CD14-positive monocyte (primary cell): ENCODE measurements at regions not wholly inside any gene's neighbourhood (a gene's known extent, or its start where the extent isn't known, plus 50 kb on each side); places are given as distances from the start of the nearest gene placed in this dataset.

Experiments used
- DNase-seq, 3 donors: peaks; one replicate each; pipeline ENCODE4 v3.0.0-alpha.2; 2011 to 2022
- H2AFZ ChIP-seq: 2 replicates; pipeline ENCODE4 v1.6.0; 2012; ENCODE audit warnings: mild to moderate bottlenecking, low read depth, low read length, inconsistent platforms; ENCODE audit not compliant: insufficient read depth, poor library complexity, severe bottlenecking
- H3K27ac ChIP-seq, 2 donors: 1 replicate in 1 of 2; 2 replicates in 1 of 2; pipeline ENCODE4 v1.5.1; 2012 to 2013; ENCODE audit warnings: low read length in 2 of 2, control low read depth in 1 of 2, inconsistent platforms in 1 of 2, low read depth in 1 of 2, mild to moderate bottlenecking in 1 of 2
- H3K27me3 ChIP-seq, 2 donors: one replicate each; pipeline versions ENCODE4 v1.6.0 to v1.6.1; 2011 to 2013; ENCODE audit warnings: low read length in 2 of 2; ENCODE audit not compliant: control insufficient read depth in 2 of 2, insufficient read depth in 2 of 2
- H3K36me3 ChIP-seq, 2 donors: replicated peaks in 1 of 2; 1 replicate in 1 of 2; 2 replicates in 1 of 2; pipeline versions ENCODE4 v1.5.1 to v1.6.1; 2012 to 2013; ENCODE audit warnings: low read length in 2 of 2, control low read depth in 1 of 2, inconsistent platforms in 1 of 2, mild to moderate bottlenecking in 1 of 2; ENCODE audit not compliant: insufficient read depth in 2 of 2, control insufficient read depth in 1 of 2
- H3K4me1 ChIP-seq, 2 donors: 1 replicate in 1 of 2; 2 replicates in 1 of 2; pipeline versions ENCODE4 v1.5.1 to v1.6.1; 2012 to 2013; ENCODE audit warnings: low read length in 2 of 2, control low read depth in 1 of 2, inconsistent platforms in 1 of 2, mild to moderate bottlenecking in 1 of 2, moderate library complexity in 1 of 2; ENCODE audit not compliant: insufficient read depth in 2 of 2, control insufficient read depth in 1 of 2
- H3K4me2 ChIP-seq: replicated peaks from 2 replicates; pipeline ENCODE3; 2012; ENCODE audit warnings: low read length, moderate library complexity, mild to moderate bottlenecking; ENCODE audit not compliant: poor library complexity, severe bottlenecking; ENCODE audit errors: extremely low read depth
- H3K4me3 ChIP-seq, 3 experiments: fragments of 200-600 bp in 1 of 3; sonication (generic) in 1 of 3; replicated peaks in 1 of 3; 1 replicate in 2 of 3; 2 replicates in 1 of 3; pipeline ENCODE4 v1.5.1; 2011 to 2013; ENCODE audit warnings: low read length in 3 of 3, mild to moderate bottlenecking in 3 of 3, control low read depth in 2 of 3, low read depth in 2 of 3, inconsistent platforms in 1 of 3, moderate library complexity in 1 of 3
- H3K79me2 ChIP-seq: 2 replicates; pipeline ENCODE4 v1.6.0; 2012; ENCODE audit warnings: mild to moderate bottlenecking, control low read depth, inconsistent platforms, low read length, moderate library complexity; ENCODE audit not compliant: insufficient read depth
- H3K9ac ChIP-seq: 2 replicates; pipeline ENCODE4 v1.6.0; 2017; ENCODE audit warnings: low read length, mild to moderate bottlenecking; ENCODE audit not compliant: insufficient read depth, poor library complexity, severe bottlenecking
- H3K9me3 ChIP-seq, 2 donors: replicated peaks in 1 of 2; 1 replicate in 1 of 2; 2 replicates in 1 of 2; pipeline versions ENCODE4 v1.5.1 to v1.6.1; 2012 to 2013; ENCODE audit warnings: low read length in 2 of 2, control low read depth in 1 of 2; ENCODE audit not compliant: control insufficient read depth in 1 of 2, insufficient read depth in 1 of 2
- H4K20me1 ChIP-seq: 2 replicates; pipeline ENCODE4 v1.6.0; 2012; ENCODE audit warnings: mild to moderate bottlenecking, low read length, control low read depth, moderate library complexity; ENCODE audit not compliant: insufficient read depth
- H3K27ac Mint-ChIP-seq, 7 donors: one replicate each; pipeline ENCODE4 v1.8.0; 2020; ENCODE audit warnings: mild to moderate bottlenecking in 7 of 7, mixed read lengths in 7 of 7, moderate library complexity in 6 of 7, inconsistent platforms in 2 of 7
- H3K27me3 Mint-ChIP-seq, 3 donors: one replicate each; pipeline ENCODE4 v1.8.0; 2021 to 2022; ENCODE audit warnings: low read depth in 3 of 3, mild to moderate bottlenecking in 3 of 3, mixed read lengths in 3 of 3, moderate library complexity in 3 of 3, inconsistent platforms in 1 of 3
- H3K36me3 Mint-ChIP-seq, 2 donors: one replicate each; pipeline ENCODE4 v1.8.0; 2020; ENCODE audit warnings: mixed read lengths in 2 of 2, inconsistent platforms in 1 of 2, mild to moderate bottlenecking in 1 of 2
- H3K4me1 Mint-ChIP-seq: one replicate; pipeline ENCODE4 v1.8.0; 2020; ENCODE audit warnings: mild to moderate bottlenecking, mixed read lengths
- H3K4me3 Mint-ChIP-seq, 2 donors: one replicate each; pipeline ENCODE4 v1.8.0; 2020; ENCODE audit warnings: mild to moderate bottlenecking in 2 of 2, mixed read lengths in 2 of 2, moderate library complexity in 1 of 2
- H3K9me3 Mint-ChIP-seq, 7 donors: one replicate each; pipeline ENCODE4 v1.8.0; 2020 to 2022; ENCODE audit warnings: mixed read lengths in 7 of 7, mild to moderate bottlenecking in 6 of 7, moderate library complexity in 6 of 7, inconsistent platforms in 2 of 7
- CTCF ChIP-seq: fragments of 200-600 bp; IDR thresholded peaks from one replicate; pipeline ENCODE4 v1.8.0; 2022; ENCODE audit warnings: antibody characterized with exemption, mild to moderate bottlenecking
- WGBS: methylation state at CpG from one replicate; pipeline ENCODE4 v1.1.5; 2013; ENCODE audit warnings: missing lambda C conversion rate; ENCODE audit not compliant: insufficient coverage; 5-methylcytosine and 5-hydroxymethylcytosine counted together
- intact Hi-C, 2 donors: fragments of 100-400 bp; cut with micrococcal nuclease; formaldehyde crosslinking; loops; one replicate each; pipeline versions ENCODE4 v1.15.0 to v1.15.1; 2023

GRCh38 chr3:194030372-194030771 is 105.6 kb upstream of the HES1 start:
- no peak overlapping the region for H3K4me3 ChIP-seq
- H3K4me1 ChIP-seq: no peaks in the 10 kb centered on the region
- no peak for DNase-seq
- H3K9ac ChIP-seq: no peak overlapping the region
- no peak overlapping the region for H3K27ac ChIP-seq
- intact Hi-C loops: no loop called here
- H3K4me2 ChIP-seq: no peak overlapping the region
- no peaks in the 10 kb centered on the region for H3K79me2 ChIP-seq
- H3K4me3 Mint-ChIP-seq: no peak overlapping the region
- WGBS: 89% methylated on average over 1 of the region's 4 CpGs
- H3K36me3 ChIP-seq: no peaks in the 10 kb centered on the region
- no peaks in the 10 kb centered on the region for H3K27me3 ChIP-seq
- H3K36me3 Mint-ChIP-seq: no peaks in the 10 kb centered on the region
- peaks cover 5 to 20% (median 17%) of the 10 kb centered on the region in 3 donors for H3K27me3 Mint-ChIP-seq
- H3K27ac Mint-ChIP-seq: peak overlapping the region in 1 of 7 donors; percentile 42
- no peak for TF ChIP-seq CTCF
- no peaks in the 10 kb centered on the region for H3K9me3 ChIP-seq
- H3K4me1 Mint-ChIP-seq: peaks cover 9% of the 10 kb centered on the region
- H2AFZ ChIP-seq: no peak overlapping the region
- H3K9me3 Mint-ChIP-seq: peaks cover 0 to 3% (median 0%) of the 10 kb centered on the region in 7 donors
- H4K20me1 ChIP-seq: no peaks in the 10 kb centered on the region

GRCh38 chr3:194031349-194031748 is 104.6 kb upstream of the HES1 start:
- no peak overlapping the region for H3K4me3 ChIP-seq
- no peak overlapping the region for H3K4me3 Mint-ChIP-seq
- H3K79me2 ChIP-seq: no peaks in the 10 kb centered on the region
- H3K9me3 ChIP-seq: no peaks in the 10 kb centered on the region
- no peak overlapping the region for H3K4me2 ChIP-seq
- H3K9ac ChIP-seq: no peak overlapping the region
- H3K4me1 Mint-ChIP-seq: peaks cover 9% of the 10 kb centered on the region
- H3K4me1 ChIP-seq: no peaks in the 10 kb centered on the region
- H3K9me3 Mint-ChIP-seq: peaks cover 0 to 3% (median 0%) of the 10 kb centered on the region in 7 donors
- no peaks in the 10 kb centered on the region for H4K20me1 ChIP-seq
- TF ChIP-seq CTCF: no peak
- intact Hi-C loops: no loop called here
- WGBS: 96% methylated on average over 8 of the region's 9 CpGs
- no peaks in the 10 kb centered on the region for H3K36me3 ChIP-seq
- no peaks in the 10 kb centered on the region for H3K27me3 ChIP-seq
- H3K27ac ChIP-seq: no peak overlapping the region
- H2AFZ ChIP-seq: no peak overlapping the region
- DNase-seq: no peak
- peaks cover 5 to 23% (median 15%) of the 10 kb centered on the region in 3 donors for H3K27me3 Mint-ChIP-seq
- H3K36me3 Mint-ChIP-seq: no peaks in the 10 kb centered on the region
- no peak overlapping the region for H3K27ac Mint-ChIP-seq
